GM23338 (cell line): ENCODE measurements at regions not wholly inside any gene's neighbourhood (a gene's known extent, or its start where the extent isn't known, plus 50 kb on each side); places are given as distances from the start of the nearest gene placed in this dataset.

Source experiments
- ATAC-seq: fragments of 200-7000 bp; cut with Tn5 transposase; 3 replicates; pipeline ENCODE4 v1.9.1; 2020
- DNase-seq: peaks from one replicate; pipeline ENCODE4 v3.0.0-alpha.2; 2015; ENCODE audit warnings: low spot score
- H2AFZ ChIP-seq: fragments of 200-600 bp; sonication (generic); 2 replicates; pipeline ENCODE4 v1.8.0; 2016; ENCODE audit warnings: antibody characterized with exemption, mild to moderate bottlenecking, moderate library complexity
- H3F3A ChIP-seq: fragments of 200-600 bp; sonication (generic); replicated peaks from 2 replicates; pipeline ENCODE4 v1.8.0; 2017; ENCODE audit warnings: antibody characterized with exemption, mixed run types, low read depth
- H3K27ac ChIP-seq: fragments of 200-600 bp; sonication (generic); 2 replicates; pipeline ENCODE4 v1.6.1; 2016; ENCODE audit warnings: low read depth
- H3K27me3 ChIP-seq: fragments of 200-600 bp; sonication (generic); 2 replicates; pipeline ENCODE4 v1.8.0; 2016; ENCODE audit warnings: mild to moderate bottlenecking, mixed run types, moderate library complexity; ENCODE audit not compliant: insufficient read depth
- H3K36me3 ChIP-seq: fragments of 200-600 bp; sonication (generic); 2 replicates; pipeline ENCODE4 v1.8.0; 2016; ENCODE audit warnings: mild to moderate bottlenecking; ENCODE audit not compliant: insufficient read depth
- H3K4me1 ChIP-seq: fragments of 200-600 bp; sonication (generic); 2 replicates; pipeline ENCODE4 v1.8.0; 2016; ENCODE audit warnings: mild to moderate bottlenecking, moderate library complexity; ENCODE audit not compliant: insufficient read depth
- H3K4me2 ChIP-seq: fragments of 200-600 bp; sonication (generic); 2 replicates; pipeline ENCODE4 v1.7.1; 2017; ENCODE audit warnings: mixed run types
- H3K4me3 ChIP-seq: fragments of 200-600 bp; sonication (generic); 2 replicates; pipeline ENCODE4 v1.6.1; 2016; ENCODE audit warnings: mixed run types
- H3K79me2 ChIP-seq: fragments of 200-600 bp; sonication (generic); replicated peaks from 2 replicates; pipeline ENCODE4 v1.8.0; 2017; ENCODE audit warnings: mild to moderate bottlenecking; ENCODE audit not compliant: insufficient read depth
- H3K9me2 ChIP-seq: fragments of 200-600 bp; sonication (generic); 2 replicates; pipeline ENCODE4 v1.8.0; 2017; ENCODE audit not compliant: insufficient read depth
- H4K20me1 ChIP-seq: fragments of 200-600 bp; sonication (generic); replicated peaks from 2 replicates; pipeline ENCODE4 v1.8.0; 2017; ENCODE audit warnings: mild to moderate bottlenecking; ENCODE audit not compliant: insufficient read depth
- H3K27ac Mint-ChIP-seq: 2 replicates; pipeline ENCODE4 v1.8.0; 2020; ENCODE audit warnings: inconsistent platforms, mild to moderate bottlenecking, moderate library complexity, mixed read lengths
- H3K27me3 Mint-ChIP-seq: 3 replicates; pipeline ENCODE4 v1.8.0; 2022; ENCODE audit warnings: low read depth, mild to moderate bottlenecking, moderate library complexity, mixed read lengths, inconsistent platforms; ENCODE audit not compliant: insufficient read depth, poor library complexity
- H3K36me3 Mint-ChIP-seq: 3 replicates; pipeline ENCODE4 v1.8.0; 2021; ENCODE audit warnings: low read depth, mild to moderate bottlenecking, inconsistent platforms, moderate library complexity, mixed read lengths
- H3K4me1 Mint-ChIP-seq: 3 replicates; pipeline ENCODE4 v1.8.0; 2020; ENCODE audit warnings: mild to moderate bottlenecking, inconsistent platforms, mixed read lengths
- H3K4me3 Mint-ChIP-seq: 3 replicates; pipeline ENCODE4 v1.8.0; 2021; ENCODE audit warnings: moderate library complexity, mild to moderate bottlenecking, inconsistent platforms, mixed read lengths
- H3K9me3 Mint-ChIP-seq: 3 replicates; pipeline ENCODE4 v1.8.0; 2020; ENCODE audit warnings: moderate library complexity, mild to moderate bottlenecking, inconsistent platforms, mixed read lengths
- CREB1 ChIP-seq: fragments of 250-450 bp; sonication (Bioruptor Pico); IDR thresholded peaks from 2 replicates; pipeline ENCODE4 v1.5.0; 2020; ENCODE audit warnings: low read depth, mild to moderate bottlenecking, moderate library complexity
- EZH2 ChIP-seq: fragments of 200-600 bp; sonication (generic); IDR thresholded peaks from one replicate; pipeline ENCODE4 v1.8.0; 2017; ENCODE audit warnings: antibody characterized with exemption, mild to moderate bottlenecking, low read depth; ENCODE audit not compliant: unreplicated experiment
- EZH2phosphoT487 ChIP-seq: fragments of 200-600 bp; sonication (generic); IDR thresholded peaks from one replicate; pipeline ENCODE4 v1.8.1; 2018; ENCODE audit warnings: antibody characterized with exemption; ENCODE audit not compliant: unreplicated experiment
- JUNB ChIP-seq: IDR thresholded peaks from one replicate; pipeline ENCODE4 v1.6.1; 2016; ENCODE audit warnings: antibody characterized with exemption; ENCODE audit not compliant: unreplicated experiment
- NANOG ChIP-seq: IDR thresholded peaks from 2 replicates; pipeline ENCODE4 v1.6.1; 2016; ENCODE audit warnings: antibody characterized with exemption, borderline replicate concordance
- POLR2AphosphoS5 ChIP-seq: IDR thresholded peaks from 2 replicates; pipeline ENCODE4 v1.6.1; 2016; ENCODE audit warnings: antibody characterized with exemption, low read depth
- ZNF114 ChIP-seq: fragments of 250-450 bp; sonication (Bioruptor Pico); IDR thresholded peaks from 2 replicates; pipeline ENCODE4 v1.5.0; 2020; ENCODE audit warnings: mild to moderate bottlenecking, moderate library complexity
- ZNF331 ChIP-seq: fragments of 250-450 bp; sonication (Bioruptor Pico); IDR thresholded peaks from 2 replicates; pipeline ENCODE4 v1.5.0; 2020; ENCODE audit warnings: low read depth, mild to moderate bottlenecking, moderate library complexity
- TF ChIP-seq, protein P1 (sequence below): fragments of 250-450 bp; sonication (Bioruptor Pico); IDR thresholded peaks from 2 replicates; pipeline ENCODE4 v1.5.0; 2020; ENCODE audit warnings: mild to moderate bottlenecking, moderate library complexity
- TF ChIP-seq, protein P2 (sequence below), 2 experiments: fragments of 200-600 bp in 1 of 2; sonication (generic) in 1 of 2; conservative IDR thresholded peaks; 2 replicates each; pipeline versions ENCODE4 v1.5.1 to v1.6.1; 2016 to 2017; ENCODE audit warnings: antibody characterized with exemption in 2 of 2, low read depth in 2 of 2, mild to moderate bottlenecking in 2 of 2, moderate library complexity in 1 of 2

DNA sequence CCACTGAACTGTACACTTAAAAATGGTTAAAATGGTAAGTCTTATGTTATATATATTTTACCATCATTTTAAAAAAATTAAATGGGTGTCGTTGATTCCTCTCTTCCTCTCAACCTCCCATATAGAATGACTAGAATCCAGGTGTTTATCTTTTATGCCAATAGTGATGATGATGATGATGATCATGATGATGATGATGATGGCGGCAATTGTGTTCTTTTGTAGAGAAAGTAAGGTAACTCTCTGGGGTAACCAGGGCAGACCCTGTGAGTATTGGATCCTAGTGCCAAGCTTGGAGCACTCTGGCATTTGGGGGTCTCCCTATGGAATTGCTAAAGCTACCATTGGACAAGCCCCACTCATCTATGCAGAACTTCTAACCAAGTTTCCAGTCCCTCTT, 113.6 kb downstream of the GLI2 start (continued):
- TF ChIP-seq, protein P1, sequence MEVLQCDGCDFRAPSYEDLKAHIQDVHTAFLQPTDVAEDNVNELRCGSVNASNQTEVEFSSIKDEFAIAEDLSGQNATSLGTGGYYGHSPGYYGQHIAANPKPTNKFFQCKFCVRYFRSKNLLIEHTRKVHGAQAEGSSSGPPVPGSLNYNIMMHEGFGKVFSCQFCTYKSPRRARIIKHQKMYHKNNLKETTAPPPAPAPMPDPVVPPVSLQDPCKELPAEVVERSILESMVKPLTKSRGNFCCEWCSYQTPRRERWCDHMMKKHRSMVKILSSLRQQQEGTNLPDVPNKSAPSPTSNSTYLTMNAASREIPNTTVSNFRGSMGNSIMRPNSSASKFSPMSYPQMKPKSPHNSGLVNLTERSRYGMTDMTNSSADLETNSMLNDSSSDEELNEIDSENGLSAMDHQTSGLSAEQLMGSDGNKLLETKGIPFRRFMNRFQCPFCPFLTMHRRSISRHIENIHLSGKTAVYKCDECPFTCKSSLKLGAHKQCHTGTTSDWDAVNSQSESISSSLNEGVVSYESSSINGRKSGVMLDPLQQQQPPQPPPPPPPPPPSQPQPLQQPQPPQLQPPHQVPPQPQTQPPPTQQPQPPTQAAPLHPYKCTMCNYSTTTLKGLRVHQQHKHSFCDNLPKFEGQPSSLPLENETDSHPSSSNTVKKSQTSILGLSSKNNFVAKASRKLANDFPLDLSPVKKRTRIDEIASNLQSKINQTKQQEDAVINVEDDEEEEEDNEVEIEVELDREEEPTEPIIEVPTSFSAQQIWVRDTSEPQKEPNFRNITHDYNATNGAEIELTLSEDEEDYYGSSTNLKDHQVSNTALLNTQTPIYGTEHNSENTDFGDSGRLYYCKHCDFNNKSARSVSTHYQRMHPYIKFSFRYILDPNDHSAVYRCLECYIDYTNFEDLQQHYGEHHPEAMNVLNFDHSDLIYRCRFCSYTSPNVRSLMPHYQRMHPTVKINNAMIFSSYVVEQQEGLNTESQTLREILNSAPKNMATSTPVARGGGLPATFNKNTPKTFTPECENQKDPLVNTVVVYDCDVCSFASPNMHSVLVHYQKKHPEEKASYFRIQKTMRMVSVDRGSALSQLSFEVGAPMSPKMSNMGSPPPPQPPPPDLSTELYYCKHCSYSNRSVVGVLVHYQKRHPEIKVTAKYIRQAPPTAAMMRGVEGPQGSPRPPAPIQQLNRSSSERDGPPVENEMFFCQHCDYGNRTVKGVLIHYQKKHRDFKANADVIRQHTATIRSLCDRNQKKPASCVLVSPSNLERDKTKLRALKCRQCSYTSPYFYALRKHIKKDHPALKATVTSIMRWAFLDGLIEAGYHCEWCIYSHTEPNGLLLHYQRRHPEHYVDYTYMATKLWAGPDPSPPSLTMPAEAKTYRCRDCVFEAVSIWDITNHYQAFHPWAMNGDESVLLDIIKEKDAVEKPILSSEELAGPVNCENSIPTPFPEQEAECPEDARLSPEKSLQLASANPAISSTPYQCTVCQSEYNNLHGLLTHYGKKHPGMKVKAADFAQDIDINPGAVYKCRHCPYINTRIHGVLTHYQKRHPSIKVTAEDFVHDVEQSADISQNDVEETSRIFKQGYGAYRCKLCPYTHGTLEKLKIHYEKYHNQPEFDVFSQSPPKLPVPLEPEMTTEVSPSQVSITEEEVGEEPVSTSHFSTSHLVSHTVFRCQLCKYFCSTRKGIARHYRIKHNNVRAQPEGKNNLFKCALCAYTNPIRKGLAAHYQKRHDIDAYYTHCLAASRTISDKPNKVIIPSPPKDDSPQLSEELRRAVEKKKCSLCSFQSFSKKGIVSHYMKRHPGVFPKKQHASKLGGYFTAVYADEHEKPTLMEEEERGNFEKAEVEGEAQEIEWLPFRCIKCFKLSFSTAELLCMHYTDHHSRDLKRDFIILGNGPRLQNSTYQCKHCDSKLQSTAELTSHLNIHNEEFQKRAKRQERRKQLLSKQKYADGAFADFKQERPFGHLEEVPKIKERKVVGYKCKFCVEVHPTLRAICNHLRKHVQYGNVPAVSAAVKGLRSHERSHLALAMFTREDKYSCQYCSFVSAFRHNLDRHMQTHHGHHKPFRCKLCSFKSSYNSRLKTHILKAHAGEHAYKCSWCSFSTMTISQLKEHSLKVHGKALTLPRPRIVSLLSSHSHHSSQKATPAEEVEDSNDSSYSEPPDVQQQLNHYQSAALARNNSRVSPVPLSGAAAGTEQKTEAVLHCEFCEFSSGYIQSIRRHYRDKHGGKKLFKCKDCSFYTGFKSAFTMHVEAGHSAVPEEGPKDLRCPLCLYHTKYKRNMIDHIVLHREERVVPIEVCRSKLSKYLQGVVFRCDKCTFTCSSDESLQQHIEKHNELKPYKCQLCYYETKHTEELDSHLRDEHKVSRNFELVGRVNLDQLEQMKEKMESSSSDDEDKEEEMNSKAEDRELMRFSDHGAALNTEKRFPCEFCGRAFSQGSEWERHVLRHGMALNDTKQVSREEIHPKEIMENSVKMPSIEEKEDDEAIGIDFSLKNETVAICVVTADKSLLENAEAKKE (CRISPR knock-in tag), result no peak
- no peak for TF ChIP-seq POLR2AphosphoS5
- TF ChIP-seq EZH2phosphoT487, result no peak

GRCh38 chr2:120850551-120850950, 114.9 kb downstream of the GLI2 start:
- peaks cover 18% of the 10 kb centered on the region for H3K36me3 Mint-ChIP-seq
- no peak for ATAC-seq
- no peak overlapping the region for H3K27ac Mint-ChIP-seq
- H3K4me3 Mint-ChIP-seq, result no peak overlapping the region
- Histone ChIP-seq H3F3A (no peaks in the 10 kb centered on the region), H2AFZ (no peak overlapping the region), H3K27me3 (no peaks in the 10 kb centered on the region), H3K36me3 (no peaks in the 10 kb centered on the region), H3K9me2 (no peaks in the 10 kb centered on the region), H3K4me3 (no peak overlapping the region), H3K4me1 (peaks cover 3% of the 10 kb centered on the region; the same call in 1 of the 2 replicates), H3K4me2 (no peak overlapping the region), H3K79me2 (peaks cover 62% of the 10 kb centered on the region), H4K20me1 (peaks cover 14% of the 10 kb centered on the region; the same call in 1 of the 2 replicates), H3K27ac (no peak overlapping the region)
- no peak for DNase-seq
- H3K4me1 Mint-ChIP-seq, result peaks cover 24% of the 10 kb centered on the region
- H3K27me3 Mint-ChIP-seq, result peaks cover 7% of the 10 kb centered on the region
- H3K9me3 Mint-ChIP-seq, result no peaks in the 10 kb centered on the region; the same call in 2 of the 3 replicates
- TF ChIP-seq NANOG (no peak), ZNF331 (no peak), EZH2phosphoT487 (no peak), JUNB (no peak), CREB1 (CRISPR knock-in tag) (no peak), EZH2 (no peak), ZNF114 (CRISPR knock-in tag) (no peak)
- TF ChIP-seq, protein P2, sequence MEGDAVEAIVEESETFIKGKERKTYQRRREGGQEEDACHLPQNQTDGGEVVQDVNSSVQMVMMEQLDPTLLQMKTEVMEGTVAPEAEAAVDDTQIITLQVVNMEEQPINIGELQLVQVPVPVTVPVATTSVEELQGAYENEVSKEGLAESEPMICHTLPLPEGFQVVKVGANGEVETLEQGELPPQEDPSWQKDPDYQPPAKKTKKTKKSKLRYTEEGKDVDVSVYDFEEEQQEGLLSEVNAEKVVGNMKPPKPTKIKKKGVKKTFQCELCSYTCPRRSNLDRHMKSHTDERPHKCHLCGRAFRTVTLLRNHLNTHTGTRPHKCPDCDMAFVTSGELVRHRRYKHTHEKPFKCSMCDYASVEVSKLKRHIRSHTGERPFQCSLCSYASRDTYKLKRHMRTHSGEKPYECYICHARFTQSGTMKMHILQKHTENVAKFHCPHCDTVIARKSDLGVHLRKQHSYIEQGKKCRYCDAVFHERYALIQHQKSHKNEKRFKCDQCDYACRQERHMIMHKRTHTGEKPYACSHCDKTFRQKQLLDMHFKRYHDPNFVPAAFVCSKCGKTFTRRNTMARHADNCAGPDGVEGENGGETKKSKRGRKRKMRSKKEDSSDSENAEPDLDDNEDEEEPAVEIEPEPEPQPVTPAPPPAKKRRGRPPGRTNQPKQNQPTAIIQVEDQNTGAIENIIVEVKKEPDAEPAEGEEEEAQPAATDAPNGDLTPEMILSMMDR (conservative IDR thresholded peaks at IDR 0.05; ENCODE audit: low read depth in 2 of 2), result no peak
